ENCODE measurements at regions not wholly inside any gene's neighbourhood (a gene's known extent, or its start where the extent isn't known, plus 50 kb on each side); places are given as distances from the start of the nearest gene placed in this dataset.

- no peak for TF ChIP-seq EZH2phosphoT487 (IDR thresholded peaks at IDR 0.05; ENCODE audit: borderline replicate concordance, low read depth, low read length)
- TF ChIP-seq, protein P1, sequence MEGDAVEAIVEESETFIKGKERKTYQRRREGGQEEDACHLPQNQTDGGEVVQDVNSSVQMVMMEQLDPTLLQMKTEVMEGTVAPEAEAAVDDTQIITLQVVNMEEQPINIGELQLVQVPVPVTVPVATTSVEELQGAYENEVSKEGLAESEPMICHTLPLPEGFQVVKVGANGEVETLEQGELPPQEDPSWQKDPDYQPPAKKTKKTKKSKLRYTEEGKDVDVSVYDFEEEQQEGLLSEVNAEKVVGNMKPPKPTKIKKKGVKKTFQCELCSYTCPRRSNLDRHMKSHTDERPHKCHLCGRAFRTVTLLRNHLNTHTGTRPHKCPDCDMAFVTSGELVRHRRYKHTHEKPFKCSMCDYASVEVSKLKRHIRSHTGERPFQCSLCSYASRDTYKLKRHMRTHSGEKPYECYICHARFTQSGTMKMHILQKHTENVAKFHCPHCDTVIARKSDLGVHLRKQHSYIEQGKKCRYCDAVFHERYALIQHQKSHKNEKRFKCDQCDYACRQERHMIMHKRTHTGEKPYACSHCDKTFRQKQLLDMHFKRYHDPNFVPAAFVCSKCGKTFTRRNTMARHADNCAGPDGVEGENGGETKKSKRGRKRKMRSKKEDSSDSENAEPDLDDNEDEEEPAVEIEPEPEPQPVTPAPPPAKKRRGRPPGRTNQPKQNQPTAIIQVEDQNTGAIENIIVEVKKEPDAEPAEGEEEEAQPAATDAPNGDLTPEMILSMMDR (conservative IDR thresholded peaks at IDR 0.05; ENCODE audit: low read length): no peak
These were observed 105.5 kb upstream of the TARDBP start for GRCh38 chr1:10906866-10907519.

Data from OCI-LY7 (cell line).